Thyroid gland (tissue), 4 donors: ENCODE measurements at regions not wholly inside any gene's neighbourhood (a gene's known extent, or its start where the extent isn't known, plus 50 kb on each side); places are given as distances from the start of the nearest gene placed in this dataset.

Experiments
- DNase-seq, 2 donors: peaks; one replicate each; pipeline ENCODE4 v3.0.0-alpha.2; 2019
- H3K27ac ChIP-seq, 3 donors: fragments of 200-600 bp; sonication (generic); 1 replicate in 2 of 3; 2 replicates in 1 of 3; pipeline ENCODE4 v1.5.1; 2016 to 2019; ENCODE audit warnings: mild to moderate bottlenecking in 1 of 3, moderate library complexity in 1 of 3
- H3K27me3 ChIP-seq: fragments of 200-600 bp; sonication (generic); one replicate; pipeline ENCODE4 v1.5.1; 2019
- H3K36me3 ChIP-seq, 2 donors: fragments of 200-600 bp; sonication (generic); one replicate each; pipeline ENCODE4 v1.5.1; 2016 to 2019
- H3K4me1 ChIP-seq, 2 donors: fragments of 200-600 bp; sonication (generic); one replicate each; pipeline ENCODE4 v1.5.1; 2017 to 2019
- H3K4me3 ChIP-seq, 3 donors: fragments of 200-600 bp; sonication (generic); replicated peaks in 1 of 3; 1 replicate in 2 of 3; 2 replicates in 1 of 3; pipeline ENCODE4 v1.5.1; 2016; ENCODE audit warnings: mild to moderate bottlenecking in 1 of 3
- H3K9me3 ChIP-seq: fragments of 200-600 bp; sonication (generic); one replicate; pipeline ENCODE4 v1.5.1; 2017
- POLR2A ChIP-seq, 2 donors: fragments of 450-650 bp; IDR thresholded peaks; one replicate each; pipeline ENCODE4 v1.6.1; 2017; ENCODE audit warnings: antibody characterized with exemption in 2 of 2, mild to moderate bottlenecking in 2 of 2, moderate library complexity in 1 of 2
- WGBS, 2 donors: methylation state at CpG; one replicate each; pipeline ENCODE4 v1.1.5; 2017; 5-methylcytosine and 5-hydroxymethylcytosine counted together
- intact Hi-C: fragments of 100-400 bp; cut with DNase I; formaldehyde crosslinking; loops from one replicate; pipeline ENCODE4 v1.15.1; 2023
- TF ChIP-seq, protein P1 (sequence below), 6 experiments: fragments of 200-600 bp in 3 of 6; fragments of 450-650 bp in 3 of 6; sonication (generic) in 3 of 6; IDR thresholded peaks; one replicate each; pipeline ENCODE4 v1.5.1; 2016 to 2019; ENCODE audit warnings: antibody characterized with exemption in 6 of 6, mild to moderate bottlenecking in 2 of 6, inconsistent platforms in 1 of 6, moderate library complexity in 1 of 6

GRCh38 chr11:128298271-128298670 lies 289.1 kb downstream of the ETS1 start:
- intact Hi-C loops, result loop anchor here (10.0 kb wide), 2 partner anchors 157 to 247 kb away; no protein-coding TSS in a partner anchor

DNA sequence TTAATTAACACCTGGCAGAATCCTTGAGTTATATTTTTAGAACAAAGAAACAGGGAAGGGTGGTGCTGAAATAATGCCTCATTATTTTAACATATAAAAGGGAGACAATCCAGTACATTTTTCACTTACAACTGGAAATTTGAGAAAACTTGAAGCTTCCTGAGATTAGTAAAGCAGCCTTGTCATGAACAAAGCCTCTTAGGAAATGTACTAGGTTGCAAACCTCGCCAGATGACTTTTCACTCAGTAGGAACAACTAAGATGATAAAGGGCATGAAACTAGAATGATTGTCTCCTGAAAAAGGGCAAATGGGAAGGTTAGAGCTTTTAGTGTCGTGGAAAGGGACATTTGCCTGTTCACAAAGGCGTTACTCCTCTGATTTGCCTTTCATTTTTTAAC lies 289.6 kb downstream of the ETS1 start:
- Histone ChIP-seq H3K27me3 (no peaks in the 10 kb centered on the region), H3K36me3 (no peaks in the 10 kb centered on the region), H3K27ac (no peak overlapping the region), H3K4me3 (no peak overlapping the region), H3K4me1 (peaks cover 18 to 34% of the 10 kb centered on the region in 2 donors), H3K9me3 (no peaks in the 10 kb centered on the region)
- DNase-seq, result no peak
- 89% methylated on average over 3 of the region's 3 CpGs for WGBS, 2 donors
- intact Hi-C loops, result loop anchor here (10.0 kb wide), 2 partner anchors 157 to 247 kb away; no protein-coding TSS in a partner anchor
- no peak for TF ChIP-seq POLR2A (IDR thresholded peaks at IDR 0.05)
- TF ChIP-seq, protein P1, sequence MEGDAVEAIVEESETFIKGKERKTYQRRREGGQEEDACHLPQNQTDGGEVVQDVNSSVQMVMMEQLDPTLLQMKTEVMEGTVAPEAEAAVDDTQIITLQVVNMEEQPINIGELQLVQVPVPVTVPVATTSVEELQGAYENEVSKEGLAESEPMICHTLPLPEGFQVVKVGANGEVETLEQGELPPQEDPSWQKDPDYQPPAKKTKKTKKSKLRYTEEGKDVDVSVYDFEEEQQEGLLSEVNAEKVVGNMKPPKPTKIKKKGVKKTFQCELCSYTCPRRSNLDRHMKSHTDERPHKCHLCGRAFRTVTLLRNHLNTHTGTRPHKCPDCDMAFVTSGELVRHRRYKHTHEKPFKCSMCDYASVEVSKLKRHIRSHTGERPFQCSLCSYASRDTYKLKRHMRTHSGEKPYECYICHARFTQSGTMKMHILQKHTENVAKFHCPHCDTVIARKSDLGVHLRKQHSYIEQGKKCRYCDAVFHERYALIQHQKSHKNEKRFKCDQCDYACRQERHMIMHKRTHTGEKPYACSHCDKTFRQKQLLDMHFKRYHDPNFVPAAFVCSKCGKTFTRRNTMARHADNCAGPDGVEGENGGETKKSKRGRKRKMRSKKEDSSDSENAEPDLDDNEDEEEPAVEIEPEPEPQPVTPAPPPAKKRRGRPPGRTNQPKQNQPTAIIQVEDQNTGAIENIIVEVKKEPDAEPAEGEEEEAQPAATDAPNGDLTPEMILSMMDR (IDR thresholded peaks at IDR 0.05), result no peak

More at GRCh38 chr11:128298271-128298670, 289.1 kb downstream of the ETS1 start:
- TF ChIP-seq POLR2A (IDR thresholded peaks at IDR 0.05), result no peak
- TF ChIP-seq, protein P1 (IDR thresholded peaks at IDR 0.05), result no peak
- H3K4me1 ChIP-seq, result peaks cover 18 to 34% of the 10 kb centered on the region in 2 donors
- no peaks in the 10 kb centered on the region for H3K27me3 ChIP-seq
- peak overlapping the region in 2 of 3 donors; percentile 37 to 49 for H3K27ac ChIP-seq
- no peaks in the 10 kb centered on the region for H3K9me3 ChIP-seq
- no peaks in the 10 kb centered on the region for H3K36me3 ChIP-seq
- H3K4me3 ChIP-seq, result no peak overlapping the region
- 91 to 100% methylated on average over 2 of the region's 2 CpGs for WGBS, 2 donors
- DNase-seq, result no peak

GRCh38 chr11:128297091-128297651 lies 290.2 kb downstream of the ETS1 start:
- WGBS, 2 donors, result 63 to 65% methylated on average over 4 of the region's 4 CpGs
- Histone ChIP-seq H3K9me3 (no peaks in the 10 kb centered on the region), H3K36me3 (no peaks in the 10 kb centered on the region), H3K27ac (no peak overlapping the region), H3K4me3 (no peak overlapping the region), H3K4me1 (peaks cover 18 to 34% of the 10 kb centered on the region in 2 donors), H3K27me3 (no peaks in the 10 kb centered on the region)
- intact Hi-C loops, result loop anchor here (10.0 kb wide), 2 partner anchors 158 to 248 kb away; no protein-coding TSS in a partner anchor
- no peak for DNase-seq
- TF ChIP-seq, protein P1 (IDR thresholded peaks at IDR 0.05), result no peak
- TF ChIP-seq POLR2A (IDR thresholded peaks at IDR 0.05), result no peak

DNA sequence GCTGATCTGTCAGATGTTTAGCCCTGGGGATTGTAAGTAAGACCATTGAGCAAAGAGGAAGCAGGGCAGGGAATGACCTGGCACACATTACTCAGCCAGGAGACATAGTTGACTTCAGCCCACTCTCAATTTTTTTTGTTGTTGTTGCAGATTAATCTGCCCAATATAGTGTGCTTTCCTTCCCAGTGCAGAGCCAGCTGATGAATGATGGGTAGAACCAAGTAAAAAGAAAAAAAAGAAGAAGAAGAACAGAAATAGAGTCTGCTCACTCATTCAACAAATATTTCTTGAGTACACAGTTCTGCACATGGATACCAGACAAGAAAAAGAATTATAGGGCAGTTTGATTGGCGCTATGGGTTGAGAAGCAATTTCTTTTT lies 292.7 kb downstream of the ETS1 start:
- no peaks in the 10 kb centered on the region for H3K9me3 ChIP-seq
- H3K27me3 ChIP-seq, result no peaks in the 10 kb centered on the region
- WGBS, 2 donors, result 94 to 100% methylated on average over 1 of the region's 1 CpG
- TF ChIP-seq, protein P1 (IDR thresholded peaks at IDR 0.05), result no peak
- TF ChIP-seq POLR2A (IDR thresholded peaks at IDR 0.05), result no peak
- peaks cover 16 to 47% of the 10 kb centered on the region in 2 donors for H3K4me1 ChIP-seq
- DNase-seq, result no peak
- no peak overlapping the region for H3K4me3 ChIP-seq
- no peaks in the 10 kb centered on the region for H3K36me3 ChIP-seq
- no peak overlapping the region for H3K27ac ChIP-seq
- intact Hi-C loops, result loop anchor here (5.0 to 10.0 kb wide), 3 partner anchors 160 to 538 kb away; no protein-coding TSS in a partner anchor

DNA sequence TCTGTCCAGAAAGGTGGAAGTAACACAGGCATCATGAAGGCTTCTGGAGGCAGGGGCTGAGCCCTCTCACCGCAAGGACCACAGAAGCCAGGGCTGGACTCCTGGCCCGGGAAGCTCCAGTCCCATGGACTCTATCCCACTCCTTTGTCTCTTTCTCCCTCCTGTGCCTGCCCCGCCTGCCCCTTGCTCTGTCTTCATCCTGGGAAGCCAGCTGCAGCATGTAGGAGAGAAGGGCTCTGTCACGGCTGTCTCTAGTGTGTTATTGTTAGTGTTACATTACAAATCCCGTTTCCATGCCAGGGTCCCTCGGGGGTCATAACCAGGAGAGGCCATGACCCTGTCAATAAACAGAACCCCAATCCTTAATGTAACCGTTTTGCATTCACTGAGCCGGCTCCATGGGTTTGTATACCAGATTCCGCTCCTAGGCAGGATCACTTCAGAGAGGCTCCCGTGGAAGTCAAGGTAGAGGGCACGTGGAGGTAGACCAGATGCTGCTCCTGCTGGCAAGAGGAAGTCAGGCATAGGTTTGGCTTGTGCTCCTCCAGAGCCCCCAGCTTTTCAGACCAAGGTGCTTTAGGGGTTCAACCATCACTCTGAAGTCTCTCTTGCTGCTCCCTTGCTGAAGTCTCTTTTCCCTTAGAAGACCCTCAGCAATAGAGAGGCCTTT lies 293.2 kb downstream of the ETS1 start:
- Histone ChIP-seq H3K4me1 (peaks cover 15 to 41% of the 10 kb centered on the region in 2 donors), H3K9me3 (no peaks in the 10 kb centered on the region), H3K4me3 (no peak overlapping the region), H3K27ac (no peak overlapping the region), H3K36me3 (no peaks in the 10 kb centered on the region), H3K27me3 (no peaks in the 10 kb centered on the region)
- TF ChIP-seq POLR2A (IDR thresholded peaks at IDR 0.05), result no peak
- TF ChIP-seq, protein P1 (IDR thresholded peaks at IDR 0.05), result no peak
- DNase-seq, result no peak
- intact Hi-C loops, result loop anchor here (5.0 to 10.0 kb wide), 3 partner anchors 161 to 538 kb away; no protein-coding TSS in a partner anchor
- WGBS, 2 donors, result 86 to 90% methylated on average over 10 to 11 of the region's 11 CpGs
